Esophagus muscularis mucosa (tissue), 3 donors: ENCODE measurements at regions not wholly inside any gene's neighbourhood (a gene's known extent, or its start where the extent isn't known, plus 50 kb on each side); places are given as distances from the start of the nearest gene placed in this dataset.

ENCODE experiments used
- CTCF ChIP-seq, 3 experiments: fragments of 200-600 bp in 2 of 3; fragments of 450-650 bp in 1 of 3; sonication (generic) in 2 of 3; IDR thresholded peaks; one replicate each; pipeline ENCODE4 v1.5.1; 2017 to 2019; ENCODE audit warnings: antibody characterized with exemption in 3 of 3, mild to moderate bottlenecking in 2 of 3, moderate library complexity in 1 of 3
- POLR2A ChIP-seq: fragments of 450-650 bp; IDR thresholded peaks from one replicate; pipeline ENCODE4 v1.6.1; 2017; ENCODE audit warnings: antibody characterized with exemption, moderate library complexity, mild to moderate bottlenecking, low read depth
- POLR2AphosphoS5 ChIP-seq, 2 donors: sonication (generic); formaldehyde crosslinking; IDR thresholded peaks; one replicate each; pipeline ENCODE4 v1.6.1; 2017; ENCODE audit warnings: antibody characterized with exemption in 2 of 2

GRCh38 chr4:126757219-126757618 is 875.5 kb upstream of the INTU start:
- TF ChIP-seq CTCF (IDR thresholded peaks at IDR 0.05): no peak
- TF ChIP-seq POLR2AphosphoS5 (IDR thresholded peaks at IDR 0.05): no peak
- TF ChIP-seq POLR2A: no peak
